Memory B cell (primary cell): ENCODE measurements at regions not wholly inside any gene's neighbourhood (a gene's known extent, or its start where the extent isn't known, plus 50 kb on each side); places are given as distances from the start of the nearest gene placed in this dataset.

Experiments
- ATAC-seq: fragments of 150-1000 bp; cut with Tn5 transposase; 2 replicates; pipeline ENCODE4 v1.10.0; 2021; ENCODE audit warnings: low read depth, mild to moderate bottlenecking, moderate library complexity
- DNase-seq, 2 donors: peaks; one replicate each; pipeline ENCODE4 v3.0.0; 2022; ENCODE audit warnings: low spot score in 2 of 2
- H3K27ac Mint-ChIP-seq: one replicate; pipeline ENCODE4 v1.8.0; 2022; ENCODE audit warnings: mild to moderate bottlenecking, moderate library complexity, mixed read lengths
- H3K27me3 Mint-ChIP-seq: one replicate; pipeline ENCODE4 v1.8.0; 2022; ENCODE audit warnings: mixed read lengths
- H3K36me3 Mint-ChIP-seq: one replicate; pipeline ENCODE4 v1.8.0; 2022; ENCODE audit warnings: mild to moderate bottlenecking, mixed read lengths
- H3K4me1 Mint-ChIP-seq: one replicate; pipeline ENCODE4 v1.8.0; 2022; ENCODE audit warnings: mixed read lengths
- H3K4me3 Mint-ChIP-seq: one replicate; pipeline ENCODE4 v1.8.0; 2022; ENCODE audit warnings: mild to moderate bottlenecking, moderate library complexity, mixed read lengths
- H3K9me3 Mint-ChIP-seq: one replicate; pipeline ENCODE4 v1.8.0; 2022; ENCODE audit warnings: mixed read lengths

- DNase-seq (no peak), ATAC-seq (no peak)
- Mint-ChIP-seq H3K27ac (no peak overlapping the region), H3K9me3 (peaks cover 3% of the 10 kb centered on the region), H3K36me3 (no peaks in the 10 kb centered on the region), H3K4me1 (no peaks in the 10 kb centered on the region), H3K27me3 (peaks cover 3% of the 10 kb centered on the region), H3K4me3 (no peak overlapping the region)
Measured at GRCh38 chr16:86762095-86762494, 183.7 kb downstream of the FOXL1 start.

GRCh38 chr16:86763819-86764218, 185.5 kb downstream of the FOXL1 start:
- Mint-ChIP-seq H3K9me3 (peaks cover 3% of the 10 kb centered on the region), H3K36me3 (no peaks in the 10 kb centered on the region), H3K27me3 (peaks cover 6% of the 10 kb centered on the region), H3K4me1 (no peaks in the 10 kb centered on the region), H3K4me3 (no peak overlapping the region), H3K27ac (no peak overlapping the region)
- DNase-seq (no peak), ATAC-seq (no peak)

GRCh38 chr16:86764551-86764950, 186.2 kb downstream of the FOXL1 start:
- H3K27ac Mint-ChIP-seq, result no peak overlapping the region
- peaks cover 3% of the 10 kb centered on the region for H3K9me3 Mint-ChIP-seq
- no peak overlapping the region for H3K4me3 Mint-ChIP-seq
- H3K27me3 Mint-ChIP-seq, result peaks cover 7% of the 10 kb centered on the region
- no peak for ATAC-seq
- no peaks in the 10 kb centered on the region for H3K36me3 Mint-ChIP-seq
- DNase-seq, result no peak
- no peaks in the 10 kb centered on the region for H3K4me1 Mint-ChIP-seq

- Mint-ChIP-seq H3K27me3 (peaks cover 9% of the 10 kb centered on the region), H3K4me3 (no peak overlapping the region), H3K9me3 (peaks cover 3% of the 10 kb centered on the region), H3K36me3 (no peaks in the 10 kb centered on the region), H3K4me1 (no peaks in the 10 kb centered on the region), H3K27ac (no peak overlapping the region)
- ATAC-seq, result no peak
- DNase-seq, result no peak
Measured at GRCh38 chr16:86765389-86766026, 187.2 kb downstream of the FOXL1 start.

- no peak for ATAC-seq
- Mint-ChIP-seq H3K36me3 (no peaks in the 10 kb centered on the region), H3K9me3 (peaks cover 3% of the 10 kb centered on the region), H3K4me3 (no peak overlapping the region), H3K4me1 (no peaks in the 10 kb centered on the region), H3K27ac (no peak overlapping the region), H3K27me3 (peaks cover 9% of the 10 kb centered on the region)
- no peak for DNase-seq
Measured at GRCh38 chr16:86766700-86767099, 188.4 kb downstream of the FOXL1 start.

GRCh38 chr16:86768228-86768791, 190.0 kb downstream of the FOXL1 start:
- ATAC-seq (no peak), DNase-seq (no peak)
- peaks cover 3% of the 10 kb centered on the region for H3K9me3 Mint-ChIP-seq
- H3K27ac Mint-ChIP-seq, result no peak overlapping the region
- H3K4me3 Mint-ChIP-seq, result no peak overlapping the region
- H3K4me1 Mint-ChIP-seq, result no peaks in the 10 kb centered on the region
- no peaks in the 10 kb centered on the region for H3K36me3 Mint-ChIP-seq
- H3K27me3 Mint-ChIP-seq, result peaks cover 10% of the 10 kb centered on the region

- no peak for ATAC-seq
- no peak overlapping the region for H3K27ac Mint-ChIP-seq
- H3K4me1 Mint-ChIP-seq, result no peaks in the 10 kb centered on the region
- H3K36me3 Mint-ChIP-seq, result no peaks in the 10 kb centered on the region
- no peak for DNase-seq
- H3K9me3 Mint-ChIP-seq, result peaks cover 3% of the 10 kb centered on the region
- no peak overlapping the region for H3K4me3 Mint-ChIP-seq
- peaks cover 10% of the 10 kb centered on the region for H3K27me3 Mint-ChIP-seq
Measured at GRCh38 chr16:86768999-86769398, 190.7 kb downstream of the FOXL1 start.

GRCh38 chr16:86771506-86772460, 193.4 kb downstream of the FOXL1 start:
- Mint-ChIP-seq H3K9me3 (no peaks in the 10 kb centered on the region), H3K4me3 (no peak overlapping the region), H3K36me3 (no peaks in the 10 kb centered on the region), H3K27ac (no peak overlapping the region), H3K4me1 (no peaks in the 10 kb centered on the region), H3K27me3 (peaks cover 7% of the 10 kb centered on the region)
- ATAC-seq (no peak), DNase-seq (no peak)

- Mint-ChIP-seq H3K36me3 (no peaks in the 10 kb centered on the region), H3K4me3 (no peak overlapping the region), H3K27ac (no peak overlapping the region), H3K4me1 (no peaks in the 10 kb centered on the region), H3K9me3 (no peaks in the 10 kb centered on the region), H3K27me3 (peaks cover 7% of the 10 kb centered on the region)
- DNase-seq, result no peak
- no peak for ATAC-seq
Measured at GRCh38 chr16:86772671-86773353, 194.5 kb downstream of the FOXL1 start.

GRCh38 chr16:86773354-86773715, 195.0 kb downstream of the FOXL1 start:
- H3K9me3 Mint-ChIP-seq, result no peaks in the 10 kb centered on the region
- H3K27me3 Mint-ChIP-seq, result peaks cover 7% of the 10 kb centered on the region
- no peak overlapping the region for H3K4me3 Mint-ChIP-seq
- ATAC-seq (no peak), DNase-seq (no peak)
- H3K36me3 Mint-ChIP-seq, result no peaks in the 10 kb centered on the region
- H3K27ac Mint-ChIP-seq, result no peak overlapping the region
- no peaks in the 10 kb centered on the region for H3K4me1 Mint-ChIP-seq

- no peaks in the 10 kb centered on the region for H3K4me1 Mint-ChIP-seq
- no peak for DNase-seq
- peaks cover 3% of the 10 kb centered on the region for H3K27me3 Mint-ChIP-seq
- no peak for ATAC-seq
- H3K27ac Mint-ChIP-seq, result no peak overlapping the region
- H3K4me3 Mint-ChIP-seq, result no peak overlapping the region
- H3K9me3 Mint-ChIP-seq, result no peaks in the 10 kb centered on the region
- H3K36me3 Mint-ChIP-seq, result no peaks in the 10 kb centered on the region
Measured at GRCh38 chr16:86774931-86775330, 196.6 kb downstream of the FOXL1 start.

- no peaks in the 10 kb centered on the region for H3K36me3 Mint-ChIP-seq
- H3K4me1 Mint-ChIP-seq, result no peaks in the 10 kb centered on the region
- no peaks in the 10 kb centered on the region for H3K9me3 Mint-ChIP-seq
- H3K27ac Mint-ChIP-seq, result no peak overlapping the region
- no peak for DNase-seq
- no peak overlapping the region for H3K4me3 Mint-ChIP-seq
- no peak for ATAC-seq
- H3K27me3 Mint-ChIP-seq, result peaks cover 5% of the 10 kb centered on the region
Measured at GRCh38 chr16:86775511-86775921, 197.2 kb downstream of the FOXL1 start.

- Mint-ChIP-seq H3K27me3 (peaks cover 5% of the 10 kb centered on the region), H3K4me3 (no peak overlapping the region), H3K27ac (no peak overlapping the region), H3K4me1 (no peaks in the 10 kb centered on the region), H3K9me3 (no peaks in the 10 kb centered on the region), H3K36me3 (no peaks in the 10 kb centered on the region)
- no peak for ATAC-seq
- no peak for DNase-seq
Measured at GRCh38 chr16:86777381-86777946, 199.1 kb downstream of the FOXL1 start.
